ENCODE measurements at regions not wholly inside any gene's neighbourhood (a gene's known extent, or its start where the extent isn't known, plus 50 kb on each side); places are given as distances from the start of the nearest gene placed in this dataset.
"Not testable (repeated sequence)": the region's sequence is repeated elsewhere in the genome, so short reads cannot be mapped to it uniquely, and the experiment has no call there.

- FAIRE-seq = no peak
Observed at GRCh38 chr6:93745306-93745705, 325.9 kb upstream of the EPHA7 start.

GRCh38 chr6:93735099-93735498, 315.7 kb upstream of the EPHA7 start:
- FAIRE-seq = no peak

- no peak for FAIRE-seq
Observed at GRCh38 chr6:93731306-93731705, 311.9 kb upstream of the EPHA7 start.

- no peak for FAIRE-seq
Observed at GRCh38 chr6:93728150-93728549, 308.8 kb upstream of the EPHA7 start.

- FAIRE-seq = no peak
Observed at GRCh38 chr6:93727447-93727846, 308.1 kb upstream of the EPHA7 start.

GRCh38 chr6:93721386-93722048, 302.2 kb upstream of the EPHA7 start:
- FAIRE-seq = no peak

GRCh38 chr6:93713974-93714373, 294.6 kb upstream of the EPHA7 start:
- no peak for FAIRE-seq

- FAIRE-seq = no peak
Observed at GRCh38 chr6:93703431-93703830, 284.1 kb upstream of the EPHA7 start.

- no peak for FAIRE-seq
Observed at GRCh38 chr6:93701526-93701925, 282.2 kb upstream of the EPHA7 start.

- FAIRE-seq = no peak
Observed at GRCh38 chr6:93685494-93685893, 266.1 kb upstream of the EPHA7 start.

- FAIRE-seq = no peak
Observed at GRCh38 chr6:93684339-93684738, 265.0 kb upstream of the EPHA7 start.

GRCh38 chr6:93679836-93680235, 260.5 kb upstream of the EPHA7 start:
- FAIRE-seq = no peak

- no peak for FAIRE-seq
Observed at GRCh38 chr6:93678841-93679454, 259.6 kb upstream of the EPHA7 start.

- no peak for FAIRE-seq
Observed at GRCh38 chr6:93677264-93677965, 258.1 kb upstream of the EPHA7 start.

GRCh38 chr6:93676581-93676980, 257.2 kb upstream of the EPHA7 start:
- no peak for FAIRE-seq

GRCh38 chr6:93675856-93676417, 256.6 kb upstream of the EPHA7 start:
- no peak for FAIRE-seq

GRCh38 chr6:93663111-93663510, 243.8 kb upstream of the EPHA7 start:
- FAIRE-seq = no peak

- no peak for FAIRE-seq
Observed at GRCh38 chr6:93654548-93654947, 235.2 kb upstream of the EPHA7 start.

GRCh38 chr6:93644611-93645010, 225.3 kb upstream of the EPHA7 start:
- FAIRE-seq = no peak

GRCh38 chr6:93639126-93639525, 219.8 kb upstream of the EPHA7 start:
- FAIRE-seq = no peak

- FAIRE-seq = not testable (repeated sequence)
Observed at GRCh38 chr6:93636987-93637664, 217.8 kb upstream of the EPHA7 start.

- no peak for FAIRE-seq
Observed at GRCh38 chr6:93624408-93624807, 205.0 kb upstream of the EPHA7 start.

- no peak for FAIRE-seq
Observed at GRCh38 chr6:93621442-93621841, 202.1 kb upstream of the EPHA7 start.
